Fibroblast of mammary gland (primary cell): ENCODE measurements at regions not wholly inside any gene's neighbourhood (a gene's known extent, or its start where the extent isn't known, plus 50 kb on each side); places are given as distances from the start of the nearest gene placed in this dataset.

Experiments used
- DNase-seq: peaks from one replicate; pipeline ENCODE4 v3.0.0-alpha.2; 2010; ENCODE audit warnings: low read depth
- H3K4me3 ChIP-seq: 2 replicates; pipeline ENCODE4 v1.5.1; 2011; ENCODE audit warnings: low read depth, mild to moderate bottlenecking, low read length, moderate library complexity; ENCODE audit not compliant: control insufficient read depth
- TF ChIP-seq, protein P1 (sequence below): conservative IDR thresholded peaks from 2 replicates; pipeline ENCODE4 v1.5.1; 2011; ENCODE audit warnings: low read depth, low read length, inconsistent platforms; ENCODE audit not compliant: control insufficient read depth, insufficient read depth

DNA sequence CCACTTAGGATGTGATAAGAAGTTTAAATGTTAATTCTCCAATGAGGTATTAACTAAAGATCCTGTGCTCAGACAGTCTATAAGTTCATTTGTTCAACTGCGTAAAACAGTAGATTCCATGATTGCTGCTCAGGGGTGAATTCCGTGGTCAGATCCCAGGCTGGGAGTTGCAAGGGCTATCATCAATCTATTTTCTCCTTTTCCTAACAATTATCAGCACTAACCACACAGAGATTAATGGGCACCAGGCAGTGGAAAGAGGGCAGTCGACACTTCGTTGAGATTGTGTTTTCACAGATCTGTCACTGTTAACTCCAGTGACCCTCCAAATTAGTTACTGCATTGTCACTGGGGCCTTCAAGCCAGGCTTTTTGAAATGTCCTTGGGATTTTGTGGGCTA lies 154.1 kb upstream of the SPRED2 start:
- DNase-seq, result no peak
- H3K4me3 ChIP-seq, result no peak overlapping the region
- TF ChIP-seq, protein P1, sequence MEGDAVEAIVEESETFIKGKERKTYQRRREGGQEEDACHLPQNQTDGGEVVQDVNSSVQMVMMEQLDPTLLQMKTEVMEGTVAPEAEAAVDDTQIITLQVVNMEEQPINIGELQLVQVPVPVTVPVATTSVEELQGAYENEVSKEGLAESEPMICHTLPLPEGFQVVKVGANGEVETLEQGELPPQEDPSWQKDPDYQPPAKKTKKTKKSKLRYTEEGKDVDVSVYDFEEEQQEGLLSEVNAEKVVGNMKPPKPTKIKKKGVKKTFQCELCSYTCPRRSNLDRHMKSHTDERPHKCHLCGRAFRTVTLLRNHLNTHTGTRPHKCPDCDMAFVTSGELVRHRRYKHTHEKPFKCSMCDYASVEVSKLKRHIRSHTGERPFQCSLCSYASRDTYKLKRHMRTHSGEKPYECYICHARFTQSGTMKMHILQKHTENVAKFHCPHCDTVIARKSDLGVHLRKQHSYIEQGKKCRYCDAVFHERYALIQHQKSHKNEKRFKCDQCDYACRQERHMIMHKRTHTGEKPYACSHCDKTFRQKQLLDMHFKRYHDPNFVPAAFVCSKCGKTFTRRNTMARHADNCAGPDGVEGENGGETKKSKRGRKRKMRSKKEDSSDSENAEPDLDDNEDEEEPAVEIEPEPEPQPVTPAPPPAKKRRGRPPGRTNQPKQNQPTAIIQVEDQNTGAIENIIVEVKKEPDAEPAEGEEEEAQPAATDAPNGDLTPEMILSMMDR, result no peak

DNA sequence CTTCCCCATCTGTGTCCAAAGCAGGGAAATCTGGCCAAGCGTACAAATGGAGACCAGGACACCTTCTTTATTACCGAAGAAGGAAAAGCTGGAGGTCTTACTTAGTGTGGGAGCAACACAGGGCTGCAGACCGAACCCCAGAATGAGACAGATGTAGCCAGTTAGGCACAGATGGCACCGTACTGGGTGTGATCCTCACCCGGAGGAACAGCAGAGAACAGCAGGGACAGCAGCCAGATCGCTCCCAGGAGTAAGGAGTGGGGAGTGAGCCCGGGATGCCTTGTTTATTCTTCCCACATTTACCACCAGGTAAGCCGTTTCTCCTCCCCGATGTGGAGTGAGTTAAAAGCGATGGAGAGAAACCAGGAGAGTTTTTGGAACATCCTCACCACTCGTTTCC lies 150.7 kb upstream of the SPRED2 start:
- TF ChIP-seq, protein P1, result no peak
- DNase-seq, result no peak
- H3K4me3 ChIP-seq, result no peak overlapping the region

DNA sequence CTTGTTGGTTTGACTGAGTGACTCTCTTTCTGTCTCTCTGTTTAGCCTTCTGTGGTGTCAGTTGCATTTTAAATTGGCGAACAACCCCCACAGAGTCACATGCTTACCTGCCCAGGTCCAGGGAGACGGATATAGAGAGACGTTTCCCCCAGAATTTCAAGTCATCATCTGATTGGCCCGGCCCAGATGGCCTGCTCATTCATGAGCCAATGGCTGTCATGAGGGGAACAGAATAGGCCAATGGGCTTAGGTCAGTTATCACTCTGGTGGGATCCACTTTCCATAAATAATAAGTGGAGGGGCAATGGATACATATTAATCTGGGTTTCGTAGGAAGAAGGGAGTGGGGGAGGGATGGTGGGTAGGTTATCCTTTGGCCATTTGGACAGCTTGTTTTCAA lies 150.0 kb upstream of the SPRED2 start:
- TF ChIP-seq, protein P1, result no peak
- DNase-seq, result no peak

DNA sequence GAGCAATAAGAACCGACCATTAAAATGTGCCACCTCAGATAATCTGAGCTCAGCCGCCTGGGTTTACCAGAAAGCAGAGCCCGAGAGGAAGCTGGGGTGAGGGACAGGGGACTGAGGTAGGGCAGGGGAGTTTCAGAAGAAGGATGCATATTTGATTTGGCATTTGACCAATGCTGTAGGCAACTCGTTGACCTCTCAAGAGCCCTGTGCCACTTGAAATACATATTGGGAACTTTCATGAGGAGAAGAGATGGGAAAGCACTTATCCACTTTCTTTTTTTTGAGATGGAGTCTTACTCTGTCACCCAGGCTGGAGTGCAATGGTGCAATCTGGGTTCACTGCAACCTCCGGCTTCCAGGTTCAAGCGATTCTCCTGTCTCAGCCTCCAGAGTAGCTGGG lies 148.4 kb upstream of the SPRED2 start:
- DNase-seq, result no peak
- TF ChIP-seq, protein P1, result no peak
- H3K4me3 ChIP-seq, result no peak overlapping the region

More for the DNA sequence above, 150.0 kb upstream of the SPRED2 start:
- no peak overlapping the region for H3K4me3 ChIP-seq

DNA sequence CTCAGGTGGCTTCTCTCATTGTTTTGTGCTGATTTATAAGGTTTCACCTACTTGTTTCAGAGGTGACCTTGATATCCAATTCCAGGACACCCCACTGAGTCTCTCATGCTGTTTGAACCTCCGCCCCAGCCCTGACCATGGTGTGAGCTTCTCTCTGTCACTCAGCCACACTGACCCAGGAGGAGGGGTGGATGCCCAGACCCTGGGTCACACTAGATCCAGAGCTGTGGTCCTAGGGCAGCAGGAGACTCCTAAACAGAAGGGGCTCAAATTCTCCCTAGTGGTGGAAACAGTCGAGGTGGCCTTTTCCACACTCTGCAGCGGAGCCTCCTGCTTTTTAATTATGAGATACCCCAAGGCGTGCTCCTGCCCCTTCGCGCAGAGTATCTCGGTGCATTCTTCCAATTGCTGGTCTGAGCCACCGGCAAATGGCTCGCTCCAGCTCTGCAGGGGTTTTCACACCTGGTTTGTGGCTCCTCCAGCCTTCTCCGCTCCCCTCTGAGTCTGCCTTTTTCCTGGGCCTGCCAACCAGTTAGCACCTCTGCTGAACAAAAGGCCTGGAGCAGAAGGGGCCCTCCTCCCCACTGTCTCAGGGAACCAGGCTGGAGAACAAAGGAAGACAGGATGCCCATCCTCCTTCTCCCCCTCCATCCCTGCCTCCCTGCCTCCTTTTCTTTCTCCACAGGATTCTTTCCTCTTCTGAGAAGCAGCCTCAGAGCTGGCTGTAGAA lies 147.3 kb upstream of the SPRED2 start:
- no peak overlapping the region for H3K4me3 ChIP-seq
- TF ChIP-seq, protein P1, result no peak
- no peak for DNase-seq

- no peak overlapping the region for H3K4me3 ChIP-seq
- DNase-seq, result no peak
- TF ChIP-seq, protein P1, result no peak
Measured at GRCh38 chr2:65577654-65578053, 145.3 kb upstream of the SPRED2 start.

GRCh38 chr2:65576861-65577601 lies 144.6 kb upstream of the SPRED2 start:
- TF ChIP-seq, protein P1, result no peak
- peak; percentile 95 for DNase-seq
- H3K4me3 ChIP-seq, result no peak overlapping the region
